Mucosa of stomach (tissue), 1 donor: ENCODE measurements at regions not wholly inside any gene's neighbourhood (a gene's known extent, or its start where the extent isn't known, plus 50 kb on each side); places are given as distances from the start of the nearest gene placed in this dataset.

Experiments used
- H3K27me3 ChIP-seq: one replicate; pipeline ENCODE4 v1.7.0; 2013; ENCODE audit warnings: mild to moderate bottlenecking, low read length; ENCODE audit not compliant: control insufficient read depth, insufficient read depth
- H3K36me3 ChIP-seq: one replicate; pipeline ENCODE4 v1.7.0; 2013; ENCODE audit warnings: low read length; ENCODE audit not compliant: control insufficient read depth, insufficient read depth
- H3K4me1 ChIP-seq: one replicate; pipeline ENCODE4 v1.7.0; 2013; ENCODE audit warnings: mild to moderate bottlenecking, low read length; ENCODE audit not compliant: control insufficient read depth, insufficient read depth
- H3K4me3 ChIP-seq: one replicate; pipeline ENCODE4 v1.7.0; 2013; ENCODE audit warnings: low read length
- H3K9ac ChIP-seq: one replicate; pipeline ENCODE4 v1.7.0; 2013; ENCODE audit warnings: mild to moderate bottlenecking, low read length, moderate library complexity
- H3K9me3 ChIP-seq: one replicate; pipeline ENCODE4 v1.7.0; 2013; ENCODE audit warnings: mild to moderate bottlenecking, low read length, moderate library complexity; ENCODE audit not compliant: control insufficient read depth
- donor health status: Pancreatic carcinoma.

DNA sequence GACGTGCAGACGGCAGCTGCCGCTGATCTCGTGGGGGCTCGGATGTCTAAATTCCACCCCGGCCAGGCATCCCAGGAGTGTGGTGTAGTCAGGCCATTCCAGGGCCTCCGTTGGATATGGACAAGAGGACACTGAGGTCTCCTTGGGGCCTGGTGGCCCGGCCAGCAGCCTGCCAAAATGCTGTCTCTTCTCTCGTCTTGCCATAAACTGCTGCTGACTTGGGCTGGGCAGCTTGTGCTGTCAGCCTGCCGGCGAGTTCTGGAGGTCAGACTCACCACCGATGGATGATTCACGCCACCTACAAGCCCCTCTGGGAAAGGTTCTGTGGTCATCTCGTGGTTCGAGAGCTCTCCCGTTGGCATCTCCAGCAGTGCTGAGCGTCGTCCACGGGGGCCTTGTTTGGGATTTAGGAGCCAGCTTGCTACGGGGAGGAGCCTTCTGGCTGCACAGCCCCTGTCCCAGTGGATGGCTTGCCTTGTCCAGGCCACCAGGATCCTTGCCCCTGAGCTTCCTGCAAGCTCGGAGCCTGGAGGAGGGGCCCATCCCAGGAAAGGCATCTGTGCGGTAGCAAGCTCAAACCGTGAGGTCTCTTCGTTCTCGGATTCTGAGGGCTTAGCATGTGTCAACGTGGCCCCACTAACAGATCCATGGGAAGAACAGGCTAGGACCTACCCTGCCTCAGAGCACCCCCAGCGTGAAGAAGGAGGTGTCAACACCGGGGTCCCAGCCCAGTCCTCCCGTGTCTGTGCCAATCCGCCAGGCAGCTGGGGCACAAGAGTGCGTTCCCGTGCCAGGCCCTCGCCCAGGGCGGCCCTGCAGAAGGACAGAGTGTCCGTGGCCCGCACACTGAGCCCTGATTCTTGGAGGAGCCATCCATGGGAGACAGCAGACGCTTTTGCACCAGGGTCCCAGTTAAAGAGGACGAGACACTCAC, 1114.1 kb downstream of the BRD1 start:
- H3K4me3 ChIP-seq = no peak overlapping the region
- H3K9me3 ChIP-seq = no peaks in the 10 kb centered on the region
- no peaks in the 10 kb centered on the region for H3K4me1 ChIP-seq
- H3K27me3 ChIP-seq = no peaks in the 10 kb centered on the region
- H3K36me3 ChIP-seq = no peaks in the 10 kb centered on the region
- H3K9ac ChIP-seq = no peak overlapping the region

- Histone ChIP-seq H3K36me3 (no peaks in the 10 kb centered on the region), H3K4me3 (no peak overlapping the region), H3K4me1 (no peaks in the 10 kb centered on the region), H3K27me3 (no peaks in the 10 kb centered on the region), H3K9me3 (no peaks in the 10 kb centered on the region), H3K9ac (no peak overlapping the region)
These were observed 1115.0 kb downstream of the BRD1 start for GRCh38 chr22:48712558-48713271.

DNA sequence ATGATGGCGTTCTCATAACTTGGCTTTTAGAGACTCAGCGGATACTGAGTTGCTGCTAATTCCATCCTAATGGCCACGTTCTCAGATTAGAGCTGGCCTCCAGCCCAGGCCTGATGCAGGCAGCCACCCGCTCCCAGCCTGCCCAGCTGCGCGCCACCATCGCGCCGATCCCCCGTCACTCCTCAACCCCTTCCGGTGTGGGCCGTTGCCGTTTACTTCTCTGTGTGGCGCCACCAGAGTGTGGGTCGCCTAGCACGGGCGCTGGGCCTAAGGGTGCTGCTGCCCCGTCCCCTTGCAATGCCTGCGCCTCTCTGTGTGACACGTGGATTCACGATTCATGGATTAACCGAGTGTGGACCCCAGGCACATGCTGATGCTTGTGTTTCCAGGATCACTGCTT, 1116.0 kb downstream of the BRD1 start:
- no peaks in the 10 kb centered on the region for H3K4me1 ChIP-seq
- no peak overlapping the region for H3K4me3 ChIP-seq
- no peak overlapping the region for H3K9ac ChIP-seq
- no peaks in the 10 kb centered on the region for H3K9me3 ChIP-seq
- no peaks in the 10 kb centered on the region for H3K27me3 ChIP-seq
- H3K36me3 ChIP-seq = no peaks in the 10 kb centered on the region

DNA sequence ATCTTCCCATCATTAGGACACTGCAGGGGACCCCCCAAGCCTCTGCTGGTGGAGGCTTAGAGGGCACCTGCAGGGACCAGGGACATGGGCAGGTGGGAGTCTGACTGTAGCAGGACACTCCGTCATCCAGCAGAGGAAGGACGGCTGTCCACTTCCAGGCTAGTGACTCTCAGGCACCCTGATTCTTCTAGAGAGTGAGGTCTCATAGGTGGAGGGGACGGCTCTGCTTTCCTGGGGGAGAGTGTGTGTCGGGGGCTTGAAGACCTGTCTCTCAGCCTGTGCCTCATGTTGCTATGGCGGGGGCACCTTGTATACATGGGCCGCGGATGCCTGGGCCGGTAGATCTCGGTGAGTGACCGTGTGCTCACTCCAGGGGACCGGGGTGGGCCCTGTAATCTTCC, 1116.6 kb downstream of the BRD1 start:
- Histone ChIP-seq H3K36me3 (no peaks in the 10 kb centered on the region), H3K9ac (no peak overlapping the region), H3K27me3 (no peaks in the 10 kb centered on the region), H3K9me3 (no peaks in the 10 kb centered on the region), H3K4me1 (no peaks in the 10 kb centered on the region), H3K4me3 (no peak overlapping the region)

DNA sequence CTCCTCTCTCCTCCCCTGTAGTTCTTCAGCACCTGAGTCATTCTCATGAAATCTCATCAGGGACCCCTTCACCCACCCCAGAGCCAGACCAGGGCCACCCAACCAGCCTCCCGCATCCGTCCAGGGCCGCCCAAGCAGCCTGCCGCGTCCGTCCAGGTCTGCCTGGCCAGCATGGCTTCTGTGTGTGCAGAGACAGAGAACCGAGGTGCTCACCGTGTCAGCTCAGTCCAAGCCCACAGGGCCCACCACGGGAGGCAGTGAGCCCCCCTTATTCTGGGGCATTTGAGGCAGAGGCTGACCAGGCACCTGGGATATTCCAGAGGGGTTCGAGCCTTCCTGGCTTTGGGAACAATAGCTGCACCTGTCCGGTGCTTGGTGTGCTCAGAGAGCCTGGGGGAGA, 1117.3 kb downstream of the BRD1 start:
- no peaks in the 10 kb centered on the region for H3K4me1 ChIP-seq
- H3K9me3 ChIP-seq = no peaks in the 10 kb centered on the region
- no peaks in the 10 kb centered on the region for H3K27me3 ChIP-seq
- no peak overlapping the region for H3K9ac ChIP-seq
- no peaks in the 10 kb centered on the region for H3K36me3 ChIP-seq
- no peak overlapping the region for H3K4me3 ChIP-seq

GRCh38 chr22:48709976-48710375, 1117.7 kb downstream of the BRD1 start:
- Histone ChIP-seq H3K9ac (no peak overlapping the region), H3K4me3 (no peak overlapping the region), H3K36me3 (no peaks in the 10 kb centered on the region), H3K27me3 (no peaks in the 10 kb centered on the region), H3K4me1 (no peaks in the 10 kb centered on the region), H3K9me3 (no peaks in the 10 kb centered on the region)

DNA sequence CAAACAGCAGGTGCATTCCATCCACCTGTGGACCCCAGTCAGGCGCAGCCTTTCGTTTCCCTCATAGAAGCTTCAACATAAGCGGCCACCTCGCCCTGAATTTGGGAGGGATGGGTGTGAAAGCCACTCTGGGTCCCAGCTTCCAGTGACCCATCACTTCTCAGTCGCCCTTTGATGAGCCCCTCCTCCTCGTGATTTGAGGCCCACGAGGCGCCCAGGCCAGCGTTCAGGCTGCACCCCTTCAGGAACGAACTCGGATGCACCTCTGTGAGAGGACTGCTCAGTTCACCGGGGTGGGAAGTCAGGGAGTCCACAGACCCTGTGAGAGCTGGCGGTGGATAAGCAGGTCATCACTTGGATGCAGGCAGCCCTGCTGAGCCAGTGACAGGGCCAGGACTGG, 1118.2 kb downstream of the BRD1 start:
- no peaks in the 10 kb centered on the region for H3K27me3 ChIP-seq
- H3K4me3 ChIP-seq = no peak overlapping the region
- no peaks in the 10 kb centered on the region for H3K4me1 ChIP-seq
- no peaks in the 10 kb centered on the region for H3K9me3 ChIP-seq
- no peaks in the 10 kb centered on the region for H3K36me3 ChIP-seq
- H3K9ac ChIP-seq = no peak overlapping the region

DNA sequence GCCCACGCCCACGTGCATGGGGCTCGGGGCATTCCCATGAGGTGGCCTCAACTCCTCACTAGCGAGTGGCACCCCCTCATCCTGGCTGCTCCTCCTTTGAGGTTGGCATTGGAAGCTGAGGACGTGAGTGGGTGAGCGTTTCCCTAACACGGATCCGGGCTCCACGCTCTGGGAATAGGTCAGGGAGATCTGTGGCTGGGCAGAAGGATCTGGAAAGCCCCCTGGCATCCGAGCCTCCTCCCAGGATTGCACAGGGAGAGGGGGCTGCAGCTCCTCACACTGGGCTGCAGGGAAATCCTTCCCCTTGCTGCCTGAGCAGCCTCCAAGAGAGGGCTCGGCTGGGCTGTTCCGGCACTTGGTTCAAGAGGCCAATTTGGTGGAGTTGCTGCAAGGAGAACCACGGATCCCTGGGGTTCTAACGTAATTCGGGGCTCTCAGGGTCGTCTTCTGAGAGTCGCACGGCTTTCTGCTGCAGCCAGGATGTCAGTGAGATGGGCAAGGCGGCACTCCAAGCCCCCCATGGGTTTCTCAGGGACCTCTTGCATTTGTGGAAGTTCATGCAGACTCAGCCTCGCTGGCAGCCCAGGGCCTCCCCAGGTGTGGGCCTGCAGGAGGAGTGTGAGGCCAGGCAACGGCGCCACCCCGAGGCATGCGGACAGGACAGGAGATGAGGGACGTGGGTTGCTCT, 1119.0 kb downstream of the BRD1 start:
- H3K36me3 ChIP-seq = no peaks in the 10 kb centered on the region

GRCh38 chr22:48707763-48708557, 1119.7 kb downstream of the BRD1 start:
- Histone ChIP-seq H3K4me1 (no peaks in the 10 kb centered on the region), H3K36me3 (no peaks in the 10 kb centered on the region), H3K9ac (no peak overlapping the region), H3K4me3 (no peak overlapping the region), H3K9me3 (no peaks in the 10 kb centered on the region), H3K27me3 (no peaks in the 10 kb centered on the region)

More for the DNA sequence above, 1119.0 kb downstream of the BRD1 start:
- Histone ChIP-seq H3K9ac (no peak overlapping the region), H3K4me1 (no peaks in the 10 kb centered on the region), H3K9me3 (no peaks in the 10 kb centered on the region), H3K27me3 (no peaks in the 10 kb centered on the region), H3K4me3 (no peak overlapping the region)

GRCh38 chr22:48706934-48707762, 1120.5 kb downstream of the BRD1 start:
- no peaks in the 10 kb centered on the region for H3K9me3 ChIP-seq
- no peaks in the 10 kb centered on the region for H3K4me1 ChIP-seq
- H3K4me3 ChIP-seq = no peak overlapping the region
- H3K9ac ChIP-seq = no peak overlapping the region
- H3K36me3 ChIP-seq = no peaks in the 10 kb centered on the region
- H3K27me3 ChIP-seq = no peaks in the 10 kb centered on the region
